Smooth muscle cell (in vitro differentiated cells): ENCODE measurements at regions not wholly inside any gene's neighbourhood (a gene's known extent, or its start where the extent isn't known, plus 50 kb on each side); places are given as distances from the start of the nearest gene placed in this dataset.
A peak's percentile ranks its signal among the peaks of the same experiment; 100 is the strongest.
"Not testable (repeated sequence)": the region's sequence is repeated elsewhere in the genome, so short reads cannot be mapped to it uniquely, and the experiment has no call there.

Experiments used
- DNase-seq: peaks from one replicate; lab custom pipeline; 2025; ENCODE audit not compliant: unreplicated experiment; lab: John Stamatoyannopoulos, UW
- H2AFZ ChIP-seq: fragments of 200-600 bp; sonication (generic); 2 replicates; pipeline ENCODE4 v1.6.0; 2016; ENCODE audit warnings: antibody characterized with exemption, low read depth, mild to moderate bottlenecking
- H3F3A ChIP-seq: fragments of 200-600 bp; sonication (generic); 2 replicates; pipeline ENCODE4 v1.6.0; 2017; ENCODE audit warnings: antibody characterized with exemption, low read depth
- H3K27ac ChIP-seq: fragments of 200-600 bp; sonication (generic); 2 replicates; pipeline ENCODE4 v1.5.1; 2016; ENCODE audit warnings: low read depth, mild to moderate bottlenecking
- H3K27me3 ChIP-seq: fragments of 200-600 bp; sonication (generic); 2 replicates; pipeline ENCODE4 v1.6.1; 2016; ENCODE audit warnings: low read depth, mild to moderate bottlenecking
- H3K36me3 ChIP-seq: fragments of 200-600 bp; sonication (generic); 2 replicates; pipeline ENCODE4 v1.5.1; 2016; ENCODE audit warnings: low read depth
- H3K4me1 ChIP-seq: fragments of 200-600 bp; sonication (generic); 2 replicates; pipeline ENCODE4 v1.5.1; 2016; ENCODE audit warnings: low read depth
- H3K4me2 ChIP-seq: fragments of 200-600 bp; sonication (generic); 2 replicates; pipeline ENCODE4 v1.6.0; 2016; ENCODE audit warnings: mild to moderate bottlenecking
- H3K4me3 ChIP-seq: fragments of 200-600 bp; sonication (generic); 2 replicates; pipeline ENCODE4 v1.5.1; 2016; ENCODE audit warnings: mild to moderate bottlenecking
- H3K79me2 ChIP-seq: fragments of 200-600 bp; sonication (generic); 2 replicates; pipeline ENCODE4 v1.6.0; 2016; ENCODE audit warnings: low read depth, mild to moderate bottlenecking
- H3K9ac ChIP-seq: fragments of 200-600 bp; sonication (generic); 2 replicates; pipeline ENCODE4 v1.6.0; 2016; ENCODE audit warnings: low read depth
- H3K9me3 ChIP-seq: fragments of 200-600 bp; sonication (generic); replicated peaks from 2 replicates; pipeline ENCODE4 v1.5.1; 2016; ENCODE audit warnings: low read depth
- H4K20me1 ChIP-seq: fragments of 200-600 bp; sonication (generic); 2 replicates; pipeline ENCODE4 v1.6.0; 2016; ENCODE audit warnings: low read depth
- WGBS: methylation state at CpG from one replicate; pipeline ENCODE4 v1.1.7; 2016; ENCODE audit warnings: low lambda C conversion rate; 5-methylcytosine and 5-hydroxymethylcytosine counted together
- TF ChIP-seq, protein P1 (sequence below): fragments of 200-600 bp; sonication (generic); IDR thresholded peaks from 2 replicates; pipeline ENCODE4 v1.5.1; 2017; ENCODE audit warnings: borderline replicate concordance, mild to moderate bottlenecking, antibody characterized with exemption; ENCODE audit not compliant: insufficient read depth, poor library complexity, severe bottlenecking

DNA sequence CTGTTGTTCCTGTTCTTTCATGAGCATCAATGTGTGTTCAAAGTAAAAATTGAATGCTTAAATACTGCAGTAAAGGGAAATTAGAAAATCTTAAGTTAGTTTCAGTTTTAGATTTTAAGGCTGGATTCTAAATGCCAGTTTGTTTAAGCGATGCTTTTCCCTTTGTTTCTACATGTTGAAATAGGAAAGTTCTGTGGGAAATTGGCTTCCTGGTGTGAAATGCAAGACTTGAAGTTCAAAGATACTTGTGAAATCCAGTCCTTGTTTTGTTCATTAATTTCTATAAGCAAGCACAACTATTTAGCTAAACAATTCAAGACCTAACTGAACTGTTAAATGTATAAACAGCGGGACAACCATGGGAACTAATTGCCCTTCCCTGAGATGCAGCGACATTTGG is 149.1 kb downstream of the LYPLAL1 start:
- DNase-seq: no peak
- no peaks in the 10 kb centered on the region for H3K9me3 ChIP-seq
- H3F3A ChIP-seq: peaks cover 5% of the 10 kb centered on the region
- H3K27me3 ChIP-seq: no peaks in the 10 kb centered on the region
- no peak overlapping the region for H3K4me3 ChIP-seq
- H3K4me2 ChIP-seq: no peak overlapping the region
- H3K9ac ChIP-seq: no peak overlapping the region
- H4K20me1 ChIP-seq: no peaks in the 10 kb centered on the region
- 95% methylated on average over 3 of the region's 3 CpGs for WGBS
- TF ChIP-seq, protein P1, sequence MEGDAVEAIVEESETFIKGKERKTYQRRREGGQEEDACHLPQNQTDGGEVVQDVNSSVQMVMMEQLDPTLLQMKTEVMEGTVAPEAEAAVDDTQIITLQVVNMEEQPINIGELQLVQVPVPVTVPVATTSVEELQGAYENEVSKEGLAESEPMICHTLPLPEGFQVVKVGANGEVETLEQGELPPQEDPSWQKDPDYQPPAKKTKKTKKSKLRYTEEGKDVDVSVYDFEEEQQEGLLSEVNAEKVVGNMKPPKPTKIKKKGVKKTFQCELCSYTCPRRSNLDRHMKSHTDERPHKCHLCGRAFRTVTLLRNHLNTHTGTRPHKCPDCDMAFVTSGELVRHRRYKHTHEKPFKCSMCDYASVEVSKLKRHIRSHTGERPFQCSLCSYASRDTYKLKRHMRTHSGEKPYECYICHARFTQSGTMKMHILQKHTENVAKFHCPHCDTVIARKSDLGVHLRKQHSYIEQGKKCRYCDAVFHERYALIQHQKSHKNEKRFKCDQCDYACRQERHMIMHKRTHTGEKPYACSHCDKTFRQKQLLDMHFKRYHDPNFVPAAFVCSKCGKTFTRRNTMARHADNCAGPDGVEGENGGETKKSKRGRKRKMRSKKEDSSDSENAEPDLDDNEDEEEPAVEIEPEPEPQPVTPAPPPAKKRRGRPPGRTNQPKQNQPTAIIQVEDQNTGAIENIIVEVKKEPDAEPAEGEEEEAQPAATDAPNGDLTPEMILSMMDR: no peak
- H3K4me1 ChIP-seq: peaks cover 7% of the 10 kb centered on the region
- H3K27ac ChIP-seq: peak overlapping the region; percentile 4
- H3K36me3 ChIP-seq: no peaks in the 10 kb centered on the region
- H2AFZ ChIP-seq: no peak overlapping the region
- H3K79me2 ChIP-seq: no peaks in the 10 kb centered on the region

DNA sequence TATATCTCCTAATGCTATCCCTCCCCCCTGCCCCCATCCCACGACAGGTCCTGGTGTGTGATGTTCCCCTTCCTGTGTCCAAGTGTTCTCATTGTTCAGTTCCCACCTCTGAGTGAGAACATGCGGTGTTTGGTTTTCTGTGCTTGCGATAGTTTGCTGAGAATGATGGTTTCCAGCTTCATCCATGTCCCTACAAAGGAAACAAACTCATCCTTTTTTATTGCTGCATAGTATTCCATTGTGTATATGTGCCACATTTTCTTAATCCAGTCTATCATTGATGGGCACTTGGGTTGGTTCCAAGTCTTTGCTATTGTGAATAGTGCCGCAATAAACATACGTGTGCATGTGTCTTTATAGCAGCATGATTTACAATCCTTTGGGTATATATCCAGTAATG is 146.9 kb downstream of the LYPLAL1 start:
- H4K20me1 ChIP-seq, H3K36me3 ChIP-seq: not testable (repeated sequence)
- 97% methylated on average over 5 of the region's 5 CpGs for WGBS

GRCh38 chr1:219318826-219319225 is 145.1 kb downstream of the LYPLAL1 start:
- no peaks in the 10 kb centered on the region for H3K79me2 ChIP-seq
- no peak overlapping the region for H2AFZ ChIP-seq
- H3K36me3 ChIP-seq: no peaks in the 10 kb centered on the region
- H4K20me1 ChIP-seq: no peaks in the 10 kb centered on the region
- WGBS: 95% methylated on average over 4 of the region's 4 CpGs
- H3K4me2 ChIP-seq: no peak overlapping the region
- no peaks in the 10 kb centered on the region for H3F3A ChIP-seq
- no peak for DNase-seq
- no peaks in the 10 kb centered on the region for H3K9me3 ChIP-seq
- no peak overlapping the region for H3K27ac ChIP-seq
- H3K27me3 ChIP-seq: no peaks in the 10 kb centered on the region
- H3K4me3 ChIP-seq: no peak overlapping the region
- TF ChIP-seq, protein P1: no peak
- H3K9ac ChIP-seq: no peak overlapping the region
- peaks cover 2% of the 10 kb centered on the region for H3K4me1 ChIP-seq

More for the DNA sequence above, 146.9 kb downstream of the LYPLAL1 start:
- not testable (repeated sequence) for DNase-seq, H3K27me3 ChIP-seq, H3F3A ChIP-seq, H3K9ac ChIP-seq, H3K4me1 ChIP-seq, H3K27ac ChIP-seq, H3K4me2 ChIP-seq, H3K4me3 ChIP-seq, H2AFZ ChIP-seq, H3K9me3 ChIP-seq, H3K79me2 ChIP-seq

DNA sequence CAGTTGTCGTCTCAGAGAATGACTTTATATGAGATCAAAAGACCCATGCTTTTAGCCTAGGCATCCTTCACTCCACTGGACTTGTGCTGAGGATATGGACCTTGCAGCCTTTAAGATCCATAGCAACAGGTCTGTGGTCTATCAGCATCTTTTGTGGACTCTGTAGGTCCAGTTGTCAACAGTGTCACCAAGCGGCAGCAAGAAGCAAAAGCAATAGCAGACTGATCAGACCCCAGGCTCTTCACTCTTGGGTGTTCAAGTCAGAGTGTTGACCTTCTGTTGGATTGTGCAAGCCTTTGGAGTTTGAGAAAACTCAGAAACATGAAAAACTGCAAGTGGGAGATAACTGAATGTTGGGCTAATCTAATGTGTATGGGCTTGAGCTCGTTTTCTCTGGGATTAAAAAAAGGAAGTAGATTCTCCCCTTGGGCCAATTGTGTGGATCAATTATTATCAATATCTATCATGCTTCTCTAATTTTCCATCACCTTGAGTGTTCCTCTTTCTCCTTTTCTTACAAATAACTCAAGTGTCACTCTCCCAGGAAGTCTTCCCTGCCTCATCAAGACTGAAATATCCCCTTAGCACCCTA is 144.2 kb downstream of the LYPLAL1 start:
- Histone ChIP-seq H3K36me3 (no peaks in the 10 kb centered on the region), H3K4me1 (no peaks in the 10 kb centered on the region), H4K20me1 (no peaks in the 10 kb centered on the region), H3K4me3 (no peak overlapping the region), H3K27ac (no peak overlapping the region), H3K9ac (no peak overlapping the region), H3K27me3 (no peaks in the 10 kb centered on the region), H3F3A (no peaks in the 10 kb centered on the region), H3K9me3 (no peaks in the 10 kb centered on the region), H3K4me2 (no peak overlapping the region), H3K79me2 (no peaks in the 10 kb centered on the region), H2AFZ (no peak overlapping the region)
- DNase-seq: no peak
- TF ChIP-seq, protein P1: no peak
- WGBS: 50% methylated on average over 3 of the region's 3 CpGs
